ENCODE measurements at regions not wholly inside any gene's neighbourhood (a gene's known extent, or its start where the extent isn't known, plus 50 kb on each side); places are given as distances from the start of the nearest gene placed in this dataset.

DNA sequence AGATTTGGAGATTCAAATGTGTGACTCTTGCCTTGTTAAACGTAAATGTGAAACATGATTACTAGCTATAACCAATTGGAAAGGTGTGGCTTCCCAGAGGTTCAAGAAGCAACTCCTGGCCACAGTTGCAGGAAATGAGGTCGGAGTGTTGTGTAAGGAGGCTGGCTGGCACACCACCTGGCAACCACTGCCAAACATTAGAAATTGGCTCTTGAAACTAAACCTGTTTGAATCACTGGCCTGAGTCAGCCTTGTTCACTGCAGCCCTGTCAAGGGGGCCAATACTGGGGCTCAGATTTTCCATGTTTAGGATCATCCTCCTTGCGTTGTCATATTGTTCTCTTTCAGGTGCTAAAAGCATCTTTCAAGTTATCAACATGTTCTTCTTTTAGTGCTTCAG lies 206.3 kb downstream of the ARL6IP6 start:
- Mint-ChIP-seq H3K36me3 (ENCODE audit: low read depth) (no peaks in the 10 kb centered on the region), H3K9me3 (peaks cover 2% of the 10 kb centered on the region), H3K27ac (ENCODE audit: unreplicated experiment) (no peak overlapping the region), H3K4me3 (no peak overlapping the region), H3K4me1 (no peaks in the 10 kb centered on the region), H3K27me3 (ENCODE audit: low read depth) (peaks cover 22% of the 10 kb centered on the region)
- TF ChIP-seq, protein P1, sequence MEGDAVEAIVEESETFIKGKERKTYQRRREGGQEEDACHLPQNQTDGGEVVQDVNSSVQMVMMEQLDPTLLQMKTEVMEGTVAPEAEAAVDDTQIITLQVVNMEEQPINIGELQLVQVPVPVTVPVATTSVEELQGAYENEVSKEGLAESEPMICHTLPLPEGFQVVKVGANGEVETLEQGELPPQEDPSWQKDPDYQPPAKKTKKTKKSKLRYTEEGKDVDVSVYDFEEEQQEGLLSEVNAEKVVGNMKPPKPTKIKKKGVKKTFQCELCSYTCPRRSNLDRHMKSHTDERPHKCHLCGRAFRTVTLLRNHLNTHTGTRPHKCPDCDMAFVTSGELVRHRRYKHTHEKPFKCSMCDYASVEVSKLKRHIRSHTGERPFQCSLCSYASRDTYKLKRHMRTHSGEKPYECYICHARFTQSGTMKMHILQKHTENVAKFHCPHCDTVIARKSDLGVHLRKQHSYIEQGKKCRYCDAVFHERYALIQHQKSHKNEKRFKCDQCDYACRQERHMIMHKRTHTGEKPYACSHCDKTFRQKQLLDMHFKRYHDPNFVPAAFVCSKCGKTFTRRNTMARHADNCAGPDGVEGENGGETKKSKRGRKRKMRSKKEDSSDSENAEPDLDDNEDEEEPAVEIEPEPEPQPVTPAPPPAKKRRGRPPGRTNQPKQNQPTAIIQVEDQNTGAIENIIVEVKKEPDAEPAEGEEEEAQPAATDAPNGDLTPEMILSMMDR (conservative IDR thresholded peaks at IDR 0.05), result no peak
- no peak for DNase-seq (ENCODE audit: low read depth, low spot score)

DNA sequence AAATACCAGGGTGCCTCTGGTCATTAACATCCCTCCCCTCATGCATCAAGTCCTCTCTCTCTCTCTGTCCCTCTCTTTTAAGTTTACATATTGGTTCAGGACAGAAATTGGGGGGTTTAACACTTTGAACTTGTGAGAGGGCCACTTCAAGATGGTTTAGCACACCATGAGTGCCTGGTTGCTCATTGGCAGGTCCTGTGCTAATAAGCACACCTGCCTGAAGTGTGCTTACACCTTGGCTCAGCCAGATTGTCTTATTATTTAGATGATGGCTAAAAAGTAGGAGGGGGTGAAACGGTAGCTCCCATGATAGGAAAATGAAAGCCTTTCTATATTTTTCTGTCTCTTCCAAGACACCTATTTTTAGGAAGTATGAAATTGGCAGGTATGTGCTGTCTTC lies 205.8 kb downstream of the ARL6IP6 start:
- Mint-ChIP-seq H3K4me1 (no peaks in the 10 kb centered on the region), H3K36me3 (ENCODE audit: low read depth) (no peaks in the 10 kb centered on the region), H3K9me3 (peaks cover 2% of the 10 kb centered on the region), H3K27ac (ENCODE audit: unreplicated experiment) (no peak overlapping the region), H3K4me3 (no peak overlapping the region), H3K27me3 (ENCODE audit: low read depth) (peaks cover 22% of the 10 kb centered on the region)
- TF ChIP-seq, protein P1 (conservative IDR thresholded peaks at IDR 0.05), result no peak
- no peak for DNase-seq (ENCODE audit: low read depth, low spot score)

DNA sequence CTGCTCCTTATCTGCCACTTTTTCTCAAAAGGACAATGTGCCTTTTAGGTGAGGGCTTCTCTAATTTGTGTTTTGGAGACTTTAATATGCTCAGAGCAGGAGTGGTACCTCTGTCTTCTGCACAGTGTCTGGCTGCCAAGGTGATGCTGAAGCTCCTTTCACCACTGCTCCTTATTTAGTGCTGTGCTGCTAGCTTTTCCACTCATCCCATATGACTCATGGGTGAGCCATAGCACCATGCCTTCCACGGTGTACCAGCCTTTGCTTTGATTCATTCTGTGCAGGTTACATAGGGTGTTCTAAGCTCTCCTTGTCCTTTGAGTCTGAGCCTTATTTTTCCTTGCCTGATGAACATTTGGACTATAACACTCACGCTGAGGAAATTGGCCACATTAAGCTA lies 202.4 kb downstream of the ARL6IP6 start:
- Mint-ChIP-seq H3K27me3 (ENCODE audit: low read depth) (peaks cover 22% of the 10 kb centered on the region), H3K4me3 (no peak overlapping the region), H3K9me3 (no peaks in the 10 kb centered on the region), H3K27ac (ENCODE audit: unreplicated experiment) (no peak overlapping the region), H3K4me1 (no peaks in the 10 kb centered on the region), H3K36me3 (ENCODE audit: low read depth) (no peaks in the 10 kb centered on the region)
- TF ChIP-seq, protein P1 (conservative IDR thresholded peaks at IDR 0.05), result no peak
- DNase-seq (ENCODE audit: low read depth, low spot score), result no peak

DNA sequence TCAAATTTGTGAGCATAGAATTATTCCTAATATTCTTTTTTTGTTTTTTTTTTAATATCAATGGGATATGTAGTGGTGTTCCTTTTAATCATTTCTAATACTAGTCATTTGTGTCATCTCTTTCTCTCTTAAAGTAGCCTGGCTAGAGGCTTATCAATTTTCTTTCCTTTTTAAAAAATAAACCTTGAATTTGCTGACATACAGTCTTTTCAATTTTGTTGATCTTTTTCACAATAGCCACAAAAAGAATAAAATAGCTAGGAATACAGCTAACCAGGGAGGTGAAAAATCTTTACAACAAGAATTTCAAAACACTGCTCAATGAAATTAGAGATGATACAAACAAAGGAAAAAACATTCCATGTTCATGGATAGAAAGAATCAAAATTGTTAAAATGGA lies 192.6 kb downstream of the ARL6IP6 start:
- DNase-seq (ENCODE audit: low read depth, low spot score), result no peak
- TF ChIP-seq, protein P1 (conservative IDR thresholded peaks at IDR 0.05), result no peak
- H3K4me1 Mint-ChIP-seq, result no peaks in the 10 kb centered on the region
- H3K9me3 Mint-ChIP-seq, result no peaks in the 10 kb centered on the region
- no peak overlapping the region for H3K4me3 Mint-ChIP-seq
- H3K36me3 Mint-ChIP-seq (ENCODE audit: low read depth), result no peaks in the 10 kb centered on the region
- H3K27ac Mint-ChIP-seq (ENCODE audit: unreplicated experiment), result no peak overlapping the region
- H3K27me3 Mint-ChIP-seq (ENCODE audit: low read depth), result peaks cover 4% of the 10 kb centered on the region

DNA sequence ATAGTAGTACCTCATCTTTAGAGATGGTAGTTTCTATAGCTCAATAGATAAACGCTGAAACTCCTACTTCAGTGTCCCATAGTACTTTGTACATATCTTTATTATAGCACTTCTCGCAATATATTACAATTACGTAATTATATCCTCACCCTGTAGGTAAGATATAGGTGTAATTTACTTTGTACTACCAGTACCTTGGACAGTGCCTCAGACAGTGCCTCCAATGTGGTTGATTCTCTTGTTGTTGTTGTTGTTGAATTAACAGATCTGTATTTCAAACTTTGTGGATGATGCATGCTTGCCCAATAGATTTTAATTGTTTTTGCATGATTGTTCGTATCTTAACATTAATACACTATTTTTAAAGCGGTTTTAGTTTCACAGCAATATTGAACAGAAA lies 188.6 kb downstream of the ARL6IP6 start:
- no peak overlapping the region for H3K4me3 Mint-ChIP-seq
- no peaks in the 10 kb centered on the region for H3K9me3 Mint-ChIP-seq
- no peaks in the 10 kb centered on the region for H3K36me3 Mint-ChIP-seq (ENCODE audit: low read depth)
- TF ChIP-seq, protein P1 (conservative IDR thresholded peaks at IDR 0.05), result no peak
- DNase-seq (ENCODE audit: low read depth, low spot score), result no peak
- H3K4me1 Mint-ChIP-seq, result no peaks in the 10 kb centered on the region
- H3K27ac Mint-ChIP-seq (ENCODE audit: unreplicated experiment), result no peak overlapping the region
- H3K27me3 Mint-ChIP-seq (ENCODE audit: low read depth), result peaks cover 4% of the 10 kb centered on the region

DNA sequence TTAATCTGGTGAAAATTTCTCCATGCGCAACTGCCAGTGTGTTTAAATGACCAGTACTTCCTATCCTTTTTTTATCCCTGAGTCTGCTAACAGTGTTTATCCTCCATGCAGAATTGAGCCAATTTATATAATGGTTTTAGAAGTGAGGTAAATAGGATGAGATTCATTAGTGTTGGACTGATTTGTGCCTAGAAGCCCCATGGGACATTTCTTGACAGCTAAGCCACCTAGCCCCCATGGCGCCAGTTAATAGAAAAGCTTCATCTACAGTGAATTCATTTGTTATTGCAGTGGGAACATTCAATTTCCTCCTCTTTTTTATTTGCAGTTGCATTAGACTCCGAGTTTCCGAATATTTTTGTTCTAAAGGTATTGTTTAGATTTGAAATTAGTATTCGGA lies 175.6 kb downstream of the ARL6IP6 start:
- TF ChIP-seq, protein P1 (conservative IDR thresholded peaks at IDR 0.05), result no peak
- Mint-ChIP-seq H3K36me3 (ENCODE audit: low read depth) (no peaks in the 10 kb centered on the region), H3K4me1 (no peaks in the 10 kb centered on the region), H3K9me3 (peaks cover 3% of the 10 kb centered on the region), H3K27ac (ENCODE audit: unreplicated experiment) (no peak overlapping the region), H3K27me3 (ENCODE audit: low read depth) (no peaks in the 10 kb centered on the region), H3K4me3 (no peak overlapping the region)
- no peak for DNase-seq (ENCODE audit: low read depth, low spot score)

All from neural crest cell (in vitro differentiated cells).